ENCODE measurements at regions not wholly inside any gene's neighbourhood (a gene's known extent, or its start where the extent isn't known, plus 50 kb on each side); places are given as distances from the start of the nearest gene placed in this dataset.

- no peak for DNase-seq
- ATAC-seq = no peak
- intact Hi-C loops (cut with micrococcal nuclease) = no loop called here
Observed at GRCh38 chr2:226656367-226656766, 143.3 kb downstream of the IRS1 start.

GRCh38 chr2:226655871-226656270 is 143.7 kb downstream of the IRS1 start:
- ATAC-seq (no peak), DNase-seq (no peak)
- intact Hi-C loops (cut with micrococcal nuclease) = no loop called here

GRCh38 chr2:226652983-226653765 is 146.4 kb downstream of the IRS1 start:
- DNase-seq (no peak), ATAC-seq (no peak)
- intact Hi-C loops (cut with micrococcal nuclease) = no loop called here

GRCh38 chr2:226652369-226652768 is 147.3 kb downstream of the IRS1 start:
- DNase-seq = no peak
- no peak for ATAC-seq
- intact Hi-C loops (cut with micrococcal nuclease) = no loop called here

- intact Hi-C loops (cut with micrococcal nuclease) = no loop called here
- ATAC-seq = peak; percentile 95
- peak; percentile 52 for DNase-seq
Observed at GRCh38 chr2:226649871-226650660, 149.6 kb downstream of the IRS1 start.

GRCh38 chr2:226649201-226649600 is 150.4 kb downstream of the IRS1 start:
- no peak for ATAC-seq
- intact Hi-C loops (cut with micrococcal nuclease) = no loop called here
- DNase-seq = no peak

GRCh38 chr2:226647621-226648518 is 151.8 kb downstream of the IRS1 start:
- intact Hi-C loops (cut with micrococcal nuclease) = no loop called here
- ATAC-seq = no peak
- no peak for DNase-seq

- intact Hi-C loops (cut with micrococcal nuclease) = no loop called here
Observed at GRCh38 chr2:226644399-226644865, 155.2 kb downstream of the IRS1 start.

GRCh38 chr2:226643946-226644282 is 155.7 kb downstream of the IRS1 start:
- no peak for DNase-seq
- no peak for ATAC-seq
- intact Hi-C loops (cut with micrococcal nuclease) = no loop called here

More at GRCh38 chr2:226644399-226644865, 155.2 kb downstream of the IRS1 start:
- DNase-seq (no peak), ATAC-seq (peak; percentile 88)

- peak; percentile 39 for ATAC-seq
- intact Hi-C loops (cut with micrococcal nuclease) = no loop called here
Observed at GRCh38 chr2:226643030-226643945, 156.3 kb downstream of the IRS1 start.

GRCh38 chr2:226641008-226641407 is 158.6 kb downstream of the IRS1 start:
- no peak for ATAC-seq
- DNase-seq = no peak
- intact Hi-C loops (cut with micrococcal nuclease) = no loop called here

More at GRCh38 chr2:226643030-226643945, 156.3 kb downstream of the IRS1 start:
- DNase-seq = no peak

- intact Hi-C loops (cut with micrococcal nuclease) = no loop called here
- DNase-seq (no peak), ATAC-seq (no peak)
Observed at GRCh38 chr2:226640501-226640900, 159.1 kb downstream of the IRS1 start.

- ATAC-seq (no peak), DNase-seq (no peak)
- intact Hi-C loops (cut with micrococcal nuclease) = no loop called here
Observed at GRCh38 chr2:226639550-226639949, 160.1 kb downstream of the IRS1 start.

- DNase-seq = no peak
- ATAC-seq = no peak
- intact Hi-C loops (cut with micrococcal nuclease) = no loop called here
Observed at GRCh38 chr2:226638576-226638975, 161.0 kb downstream of the IRS1 start.

- ATAC-seq (no peak), DNase-seq (no peak)
- intact Hi-C loops (cut with micrococcal nuclease) = no loop called here
Observed at GRCh38 chr2:226637383-226637782, 162.2 kb downstream of the IRS1 start.

GRCh38 chr2:226636586-226636985 is 163.0 kb downstream of the IRS1 start:
- DNase-seq (no peak), ATAC-seq (no peak)
- intact Hi-C loops (cut with micrococcal nuclease) = no loop called here

- ATAC-seq (peak; percentile 75), DNase-seq (no peak)
- intact Hi-C loops (cut with micrococcal nuclease) = no loop called here
Observed at GRCh38 chr2:226634943-226635604, 164.5 kb downstream of the IRS1 start.

GRCh38 chr2:226631671-226632070 is 167.9 kb downstream of the IRS1 start:
- no peak for DNase-seq
- intact Hi-C loops (cut with micrococcal nuclease) = no loop called here
- ATAC-seq = peak; percentile 68
